ENCODE measurements at regions not wholly inside any gene's neighbourhood (a gene's known extent, or its start where the extent isn't known, plus 50 kb on each side); places are given as distances from the start of the nearest gene placed in this dataset.

DNA sequence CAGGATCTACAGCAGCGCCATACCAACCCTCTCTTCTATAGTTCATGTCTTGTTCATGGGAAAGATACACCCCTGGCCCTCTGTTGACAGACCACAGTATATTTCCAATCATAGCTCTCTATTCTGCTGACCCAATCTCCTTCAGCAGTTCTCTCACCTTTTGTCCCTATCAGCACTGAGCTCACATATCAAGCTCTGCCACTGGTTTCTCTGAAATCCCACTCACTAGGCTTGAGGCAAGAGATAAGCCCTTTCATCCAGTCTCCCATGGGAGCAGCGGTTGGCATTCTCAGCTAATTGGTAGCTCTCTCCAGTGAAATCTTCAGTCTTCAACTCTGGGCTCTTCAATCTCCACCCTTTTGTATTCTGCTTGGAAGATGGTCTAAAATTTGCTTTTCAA is 313.4 kb downstream of the GJA1 start:
- H3K9me3 ChIP-seq (ENCODE audit: control insufficient read depth, insufficient read depth, low read depth, low read length) = no peaks in the 10 kb centered on the region
- H3K27ac ChIP-seq (ENCODE audit: extremely low read depth, low read depth, low read length) = no peak overlapping the region
- ChIA-PET CTCF (interaction anchor here (1.2 kb wide), 1 partner anchor 16 kb away, joined by 4 read pairs; no protein-coding TSS in a partner anchor), POLR2A (no interaction called here)
- no peaks in the 10 kb centered on the region for H3K4me1 ChIP-seq (ENCODE audit: control insufficient read depth, insufficient read depth, low read length)
- H3K36me3 ChIP-seq (ENCODE audit: control insufficient read depth in 2 of 2, insufficient read depth in 1 of 2, low read length in 2 of 2) = no peaks in the 10 kb centered on the region
- TF ChIP-seq ZNF747 (tag by site-specific recombination; IDR thresholded peaks at IDR 0.05) (no peak), ZBTB17 (tag by site-specific recombination; IDR thresholded peaks at IDR 0.05) (no peak), KLF10 (tag by site-specific recombination; IDR thresholded peaks at IDR 0.05) (no peak), OSR2 (tag by site-specific recombination; IDR thresholded peaks at IDR 0.05) (no peak), ZNF112 (tag by site-specific recombination; IDR thresholded peaks at IDR 0.05) (no peak), BCL11A (tag by site-specific recombination; IDR thresholded peaks at IDR 0.05; ENCODE audit: low read depth) (no peak), KLF9 (tag by site-specific recombination; IDR thresholded peaks at IDR 0.05; ENCODE audit: low read depth) (no peak), PRDM1 (tag by site-specific recombination; IDR thresholded peaks at IDR 0.05) (no peak), BCL11B (tag by site-specific recombination; IDR thresholded peaks at IDR 0.05; ENCODE audit: low read depth) (no peak), OVOL3 (tag by site-specific recombination; IDR thresholded peaks at IDR 0.05) (no peak), HOXA7 (CRISPR knock-in tag; IDR thresholded peaks at IDR 0.05; ENCODE audit: borderline replicate concordance) (no peak)
- no peak overlapping the region for H3K4me3 ChIP-seq (ENCODE audit: low read depth, low read length)

DNA sequence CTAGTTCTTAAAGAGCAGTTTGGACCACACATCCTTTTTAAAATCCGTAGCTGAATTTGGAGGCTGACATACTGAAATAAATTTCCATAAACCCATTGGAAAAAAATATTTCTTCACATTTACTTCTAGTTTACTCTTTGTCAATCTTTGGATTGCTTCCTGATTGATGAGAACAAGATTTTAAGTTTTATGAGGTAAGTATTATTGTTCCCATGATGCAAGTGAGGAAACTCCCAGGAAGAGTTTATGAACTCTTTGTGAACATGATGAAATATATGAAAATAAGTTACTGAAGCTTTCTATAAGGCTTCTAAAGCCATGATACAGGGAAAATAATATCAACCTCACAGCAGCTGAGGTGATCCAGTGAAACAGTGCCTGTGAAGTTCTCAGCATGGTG is 320.0 kb downstream of the GJA1 start:
- Histone ChIP-seq H3K4me3 (ENCODE audit: low read depth, low read length) (no peak overlapping the region), H3K36me3 (ENCODE audit: control insufficient read depth in 2 of 2, insufficient read depth in 1 of 2, low read length in 2 of 2) (no peaks in the 10 kb centered on the region), H3K4me1 (ENCODE audit: control insufficient read depth, insufficient read depth, low read length) (no peaks in the 10 kb centered on the region), H3K9me3 (ENCODE audit: control insufficient read depth, insufficient read depth, low read depth, low read length) (no peaks in the 10 kb centered on the region), H3K27ac (ENCODE audit: extremely low read depth, low read depth, low read length) (no peak overlapping the region)
- ChIA-PET CTCF (interaction anchor here (0.6 to 0.7 kb wide), 2 partner anchors 453 to 1014 kb away, joined by 3 read pairs; no protein-coding TSS in a partner anchor), POLR2A (no interaction called here)
- TF ChIP-seq REPIN1 (tag by site-specific recombination; IDR thresholded peaks at IDR 0.05; ENCODE audit: low read depth) (no peak), ZNF707 (tag by site-specific recombination; IDR thresholded peaks at IDR 0.05) (no peak), ZNF133 (tag by site-specific recombination; IDR thresholded peaks at IDR 0.05) (no peak), ZNF155 (tag by site-specific recombination; IDR thresholded peaks at IDR 0.05) (no peak), ZNF19 (tag by site-specific recombination; IDR thresholded peaks at IDR 0.05; ENCODE audit: low read depth) (no peak), ZNF501 (tag by site-specific recombination; IDR thresholded peaks at IDR 0.05) (no peak)
- TF ChIP-seq, protein P1, sequence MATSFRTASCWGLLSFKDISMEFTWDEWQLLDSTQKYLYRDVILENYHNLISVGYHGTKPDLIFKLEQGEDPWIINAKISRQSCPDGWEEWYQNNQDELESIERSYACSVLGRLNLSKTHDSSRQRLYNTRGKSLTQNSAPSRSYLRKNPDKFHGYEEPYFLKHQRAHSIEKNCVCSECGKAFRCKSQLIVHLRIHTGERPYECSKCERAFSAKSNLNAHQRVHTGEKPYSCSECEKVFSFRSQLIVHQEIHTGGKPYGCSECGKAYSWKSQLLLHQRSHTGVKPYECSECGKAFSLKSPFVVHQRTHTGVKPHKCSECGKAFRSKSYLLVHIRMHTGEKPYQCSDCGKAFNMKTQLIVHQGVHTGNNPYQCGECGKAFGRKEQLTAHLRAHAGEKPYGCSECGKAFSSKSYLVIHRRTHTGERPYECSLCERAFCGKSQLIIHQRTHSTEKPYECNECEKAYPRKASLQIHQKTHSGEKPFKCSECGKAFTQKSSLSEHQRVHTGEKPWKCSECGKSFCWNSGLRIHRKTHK (tag by site-specific recombination; IDR thresholded peaks at IDR 0.05) = no peak

DNA sequence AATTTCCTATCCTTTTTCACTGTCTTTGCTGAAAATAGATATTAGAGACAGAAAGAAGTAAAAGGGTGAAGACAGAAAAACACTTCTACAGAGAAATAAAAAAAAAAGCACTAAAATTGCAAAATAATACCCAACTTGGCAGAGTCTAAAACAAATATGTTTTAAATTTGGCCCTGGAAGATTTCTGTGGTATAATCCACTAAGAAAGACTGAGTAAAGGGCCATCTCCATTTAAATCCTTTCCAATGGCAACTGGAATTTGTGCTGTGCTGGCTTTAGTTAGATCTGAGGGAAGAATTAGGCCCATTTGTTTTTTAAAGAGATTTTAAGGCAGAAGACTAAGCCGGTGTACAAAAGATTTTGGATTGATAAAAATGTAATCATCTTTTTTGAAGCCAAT is 321.2 kb downstream of the GJA1 start:
- Histone ChIP-seq H3K27ac (ENCODE audit: extremely low read depth, low read depth, low read length) (no peak overlapping the region), H3K36me3 (ENCODE audit: control insufficient read depth in 2 of 2, insufficient read depth in 1 of 2, low read length in 2 of 2) (no peaks in the 10 kb centered on the region), H3K4me1 (ENCODE audit: control insufficient read depth, insufficient read depth, low read length) (no peaks in the 10 kb centered on the region), H3K9me3 (ENCODE audit: control insufficient read depth, insufficient read depth, low read depth, low read length) (no peaks in the 10 kb centered on the region), H3K4me3 (ENCODE audit: low read depth, low read length) (no peak overlapping the region)
- ChIA-PET POLR2A (no interaction called here), CTCF (no interaction called here)
- TF ChIP-seq, protein P2, sequence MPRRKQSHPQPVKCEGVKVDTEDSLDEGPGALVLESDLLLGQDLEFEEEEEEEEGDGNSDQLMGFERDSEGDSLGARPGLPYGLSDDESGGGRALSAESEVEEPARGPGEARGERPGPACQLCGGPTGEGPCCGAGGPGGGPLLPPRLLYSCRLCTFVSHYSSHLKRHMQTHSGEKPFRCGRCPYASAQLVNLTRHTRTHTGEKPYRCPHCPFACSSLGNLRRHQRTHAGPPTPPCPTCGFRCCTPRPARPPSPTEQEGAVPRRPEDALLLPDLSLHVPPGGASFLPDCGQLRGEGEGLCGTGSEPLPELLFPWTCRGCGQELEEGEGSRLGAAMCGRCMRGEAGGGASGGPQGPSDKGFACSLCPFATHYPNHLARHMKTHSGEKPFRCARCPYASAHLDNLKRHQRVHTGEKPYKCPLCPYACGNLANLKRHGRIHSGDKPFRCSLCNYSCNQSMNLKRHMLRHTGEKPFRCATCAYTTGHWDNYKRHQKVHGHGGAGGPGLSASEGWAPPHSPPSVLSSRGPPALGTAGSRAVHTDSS (tag by site-specific recombination; IDR thresholded peaks at IDR 0.05) = no peak
- TF ChIP-seq ZNF747 (tag by site-specific recombination; IDR thresholded peaks at IDR 0.05) (no peak), ZEB2 (tag by site-specific recombination; IDR thresholded peaks at IDR 0.05) (no peak), ZNF530 (tag by site-specific recombination; IDR thresholded peaks at IDR 0.05; ENCODE audit: low read depth) (no peak), ZNF138 (tag by site-specific recombination; IDR thresholded peaks at IDR 0.05; ENCODE audit: borderline replicate concordance) (no peak), ZNF571 (tag by site-specific recombination; IDR thresholded peaks at IDR 0.05) (no peak), ZNF677 (tag by site-specific recombination; IDR thresholded peaks at IDR 0.05) (no peak), ZNF664 (tag by site-specific recombination; IDR thresholded peaks at IDR 0.05) (no peak), KLF9 (tag by site-specific recombination; IDR thresholded peaks at IDR 0.05; ENCODE audit: low read depth) (no peak), BCL11B (tag by site-specific recombination; IDR thresholded peaks at IDR 0.05; ENCODE audit: low read depth) (no peak)
- TF ChIP-seq, protein P3, sequence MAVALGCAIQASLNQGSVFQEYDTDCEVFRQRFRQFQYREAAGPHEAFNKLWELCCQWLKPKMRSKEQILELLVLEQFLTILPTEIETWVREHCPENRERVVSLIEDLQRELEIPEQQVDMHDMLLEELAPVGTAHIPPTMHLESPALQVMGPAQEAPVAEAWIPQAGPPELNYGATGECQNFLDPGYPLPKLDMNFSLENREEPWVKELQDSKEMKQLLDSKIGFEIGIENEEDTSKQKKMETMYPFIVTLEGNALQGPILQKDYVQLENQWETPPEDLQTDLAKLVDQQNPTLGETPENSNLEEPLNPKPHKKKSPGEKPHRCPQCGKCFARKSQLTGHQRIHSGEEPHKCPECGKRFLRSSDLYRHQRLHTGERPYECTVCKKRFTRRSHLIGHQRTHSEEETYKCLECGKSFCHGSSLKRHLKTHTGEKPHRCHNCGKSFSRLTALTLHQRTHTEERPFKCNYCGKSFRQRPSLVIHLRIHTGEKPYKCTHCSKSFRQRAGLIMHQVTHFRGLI (tag by site-specific recombination; IDR thresholded peaks at IDR 0.05) = no peak
- TF ChIP-seq, protein P4, sequence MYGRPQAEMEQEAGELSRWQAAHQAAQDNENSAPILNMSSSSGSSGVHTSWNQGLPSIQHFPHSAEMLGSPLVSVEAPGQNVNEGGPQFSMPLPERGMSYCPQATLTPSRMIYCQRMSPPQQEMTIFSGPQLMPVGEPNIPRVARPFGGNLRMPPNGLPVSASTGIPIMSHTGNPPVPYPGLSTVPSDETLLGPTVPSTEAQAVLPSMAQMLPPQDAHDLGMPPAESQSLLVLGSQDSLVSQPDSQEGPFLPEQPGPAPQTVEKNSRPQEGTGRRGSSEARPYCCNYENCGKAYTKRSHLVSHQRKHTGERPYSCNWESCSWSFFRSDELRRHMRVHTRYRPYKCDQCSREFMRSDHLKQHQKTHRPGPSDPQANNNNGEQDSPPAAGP (tag by site-specific recombination; IDR thresholded peaks at IDR 0.05) = no peak
